Retinal pigment epithelial cell (primary cell): ENCODE measurements at regions not wholly inside any gene's neighbourhood (a gene's known extent, or its start where the extent isn't known, plus 50 kb on each side); places are given as distances from the start of the nearest gene placed in this dataset.

Experiments used
- DNase-seq: peaks from one replicate; pipeline ENCODE4 v3.0.0-alpha.2; 2010; ENCODE audit warnings: low read depth
- H3K4me3 ChIP-seq: 2 replicates; pipeline ENCODE4 v1.5.1; 2011; ENCODE audit warnings: mild to moderate bottlenecking, low read length, control low read depth, moderate library complexity
- CTCF ChIP-seq: conservative IDR thresholded peaks from 2 replicates; pipeline ENCODE4 v1.5.1; 2011; ENCODE audit warnings: low read depth, low read length, control low read depth, inconsistent platforms

DNA sequence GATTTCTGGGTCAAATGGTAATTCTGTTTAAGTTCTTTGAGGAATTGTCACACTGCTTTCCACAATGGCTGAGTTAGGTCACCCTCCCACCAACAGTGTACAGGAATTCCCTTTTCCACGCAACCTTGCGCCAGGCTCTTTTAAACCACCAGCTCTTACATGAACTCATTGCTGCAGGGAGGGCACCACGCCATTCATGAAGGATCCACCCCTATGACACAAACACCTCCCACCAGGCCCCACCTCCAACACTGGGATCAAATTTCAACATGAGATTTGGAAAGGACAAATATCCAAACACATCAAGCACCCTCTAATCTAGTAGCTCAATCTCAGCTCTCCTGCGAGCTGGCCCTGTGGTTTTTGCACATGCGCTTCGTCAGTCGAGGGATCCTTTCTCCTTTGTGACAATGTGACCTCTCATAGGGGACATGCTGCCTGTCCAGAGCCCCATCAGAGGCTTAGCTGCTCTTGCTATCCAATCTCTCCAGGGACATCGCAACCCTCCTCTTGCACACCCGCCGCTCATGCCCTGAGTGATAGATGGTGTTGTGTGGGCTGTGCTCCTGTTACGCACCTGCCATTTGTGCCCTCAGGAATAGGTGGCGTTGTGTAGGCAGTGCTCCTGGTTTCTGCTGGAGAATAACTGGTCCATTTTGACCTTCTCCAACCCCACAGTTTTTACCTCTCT, 328.0 kb downstream of the UQCRFS1 start:
- no peak overlapping the region for H3K4me3 ChIP-seq
- no peak for DNase-seq
- TF ChIP-seq CTCF, result no peak

DNA sequence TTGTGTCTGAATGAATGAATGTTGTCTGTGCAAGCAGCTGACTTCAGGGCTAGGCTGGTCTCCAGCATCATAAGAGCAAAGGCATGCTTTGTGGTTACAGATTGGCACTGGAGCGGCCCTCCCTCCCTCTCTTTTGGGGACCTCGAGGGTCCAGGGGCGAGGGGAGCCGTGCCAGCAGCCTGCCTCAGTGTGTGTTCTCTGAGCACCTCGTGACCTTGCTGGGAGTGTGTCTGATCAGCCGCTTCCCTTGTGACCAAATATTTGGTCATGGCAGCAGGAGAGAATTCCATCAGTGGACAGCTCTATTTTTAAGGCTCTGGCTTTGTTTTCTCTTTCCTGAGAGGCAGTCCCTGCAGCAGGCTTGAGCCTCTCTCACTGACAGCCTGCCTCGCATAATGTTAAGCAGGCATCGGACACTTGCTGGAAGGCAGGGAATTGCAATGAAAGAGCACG, 329.7 kb downstream of the UQCRFS1 start:
- no peak for DNase-seq
- TF ChIP-seq CTCF, result no peak
- H3K4me3 ChIP-seq, result no peak overlapping the region

DNA sequence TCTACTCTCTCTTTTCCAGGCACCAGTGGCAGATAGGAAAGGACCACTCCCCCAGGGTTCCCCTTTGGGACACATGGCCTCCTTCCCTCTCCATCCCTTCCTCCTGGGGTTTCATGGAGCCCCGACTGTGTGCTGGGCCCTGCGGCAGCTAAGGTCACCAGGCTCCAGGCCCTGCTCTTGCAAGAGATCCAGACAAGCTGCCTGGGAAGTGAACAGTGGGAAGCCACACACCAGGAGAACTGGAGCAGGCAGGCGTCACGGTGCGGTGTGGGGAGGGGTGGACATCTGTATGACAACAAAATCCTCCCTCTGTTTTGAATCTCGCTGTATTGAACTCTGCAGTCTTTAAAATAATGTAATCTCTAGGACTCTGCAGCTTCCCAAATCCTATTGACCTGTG, 330.1 kb downstream of the UQCRFS1 start:
- no peak for TF ChIP-seq CTCF
- no peak for DNase-seq
- H3K4me3 ChIP-seq, result no peak overlapping the region

- TF ChIP-seq CTCF, result no peak
- no peak for DNase-seq
Observed at GRCh38 chr19:28881616-28882015, 331.3 kb downstream of the UQCRFS1 start.

DNA sequence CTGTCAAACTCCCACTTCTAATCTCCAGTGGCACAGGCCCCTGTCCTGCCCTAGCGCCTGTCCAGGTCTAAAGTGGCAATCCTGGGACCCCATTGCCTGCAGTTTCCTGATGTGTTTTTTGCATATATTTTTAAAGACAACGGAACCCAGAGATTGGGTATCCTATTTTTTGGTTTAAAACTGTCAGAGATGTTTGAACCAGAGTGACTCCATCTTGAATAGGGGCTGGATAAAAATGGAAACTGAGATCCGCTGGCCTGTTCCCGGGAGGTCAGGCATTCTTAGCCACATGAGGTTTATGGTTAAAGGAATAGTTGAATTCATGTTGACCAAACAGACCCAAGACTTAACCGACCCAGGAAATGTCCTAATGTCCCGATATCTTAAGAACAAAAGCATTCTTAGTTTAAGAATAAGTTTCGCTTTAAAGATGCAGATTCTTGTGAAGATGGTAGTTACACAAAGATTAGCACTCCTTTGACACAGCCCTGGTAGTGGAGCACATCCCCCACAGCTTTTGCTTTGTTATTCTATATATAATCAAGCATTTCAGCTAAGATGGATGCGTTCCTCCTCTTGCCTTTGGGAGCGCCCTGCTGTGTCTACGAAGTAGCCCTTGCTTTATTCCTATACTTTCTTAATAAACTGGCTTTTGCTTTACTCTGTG, 332.1 kb downstream of the UQCRFS1 start:
- H3K4me3 ChIP-seq, result no peak overlapping the region
- TF ChIP-seq CTCF, result no peak
- no peak for DNase-seq

More at GRCh38 chr19:28881616-28882015, 331.3 kb downstream of the UQCRFS1 start:
- no peak overlapping the region for H3K4me3 ChIP-seq

- no peak overlapping the region for H3K4me3 ChIP-seq
- peak; percentile 55 for TF ChIP-seq CTCF
- peak; percentile 5 for DNase-seq
Observed at GRCh38 chr19:28878862-28879566, 333.9 kb downstream of the UQCRFS1 start.
